ENCODE measurements at regions not wholly inside any gene's neighbourhood (a gene's known extent, or its start where the extent isn't known, plus 50 kb on each side); places are given as distances from the start of the nearest gene placed in this dataset.

DNA sequence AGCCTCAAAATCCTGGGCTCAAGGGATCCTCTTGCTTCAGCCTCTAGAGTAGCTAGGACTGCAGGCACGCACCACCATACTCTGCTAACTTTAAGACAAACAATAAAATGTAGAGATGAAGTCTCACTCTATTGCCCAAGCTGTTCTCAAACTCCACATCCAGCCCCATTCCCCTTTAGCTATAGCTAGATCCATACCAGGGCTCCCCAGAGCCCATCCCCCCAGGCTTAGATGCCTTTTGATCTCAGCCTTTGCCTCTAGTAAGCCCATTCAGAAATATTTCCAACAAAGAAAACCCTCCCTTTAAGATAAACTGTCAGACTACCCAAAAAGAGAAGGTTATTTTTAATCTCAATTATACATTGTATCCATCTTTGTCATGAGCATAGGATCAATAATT is 325.4 kb downstream of the CHRM3 start:
- Histone ChIP-seq H3K27ac (ENCODE audit: low read length) (no peak overlapping the region), H3K27me3 (ENCODE audit: low read depth, low read length) (no peaks in the 10 kb centered on the region), H4K20me1 (ENCODE audit: insufficient read depth, low read length) (no peaks in the 10 kb centered on the region), H3K4me2 (ENCODE audit: low read length) (no peak overlapping the region), H2AFZ (ENCODE audit: low read depth, low read length) (no peak overlapping the region), H3K9ac (ENCODE audit: low read length) (no peak overlapping the region), H3K79me2 (ENCODE audit: low read length) (no peaks in the 10 kb centered on the region), H3K4me1 (ENCODE audit: low read length) (no peaks in the 10 kb centered on the region), H3K9me3 (ENCODE audit: insufficient read depth, low read length) (no peaks in the 10 kb centered on the region), H3K4me3 (ENCODE audit: low read length) (no peak overlapping the region), H3K36me3 (replicated peaks; ENCODE audit: low read depth, low read length) (no peaks in the 10 kb centered on the region)
- TF ChIP-seq EZH2phosphoT487 (IDR thresholded peaks at IDR 0.05; ENCODE audit: low read depth) (no peak), CTCF (IDR thresholded peaks at IDR 0.05; ENCODE audit: low read depth, low read length) (no peak)

- Histone ChIP-seq H4K20me1 (ENCODE audit: insufficient read depth, low read length) (no peaks in the 10 kb centered on the region), H3K4me2 (ENCODE audit: low read length) (no peak overlapping the region), H3K36me3 (replicated peaks; ENCODE audit: low read depth, low read length) (no peaks in the 10 kb centered on the region), H3K4me1 (ENCODE audit: low read length) (no peaks in the 10 kb centered on the region), H3K27ac (ENCODE audit: low read length) (no peak overlapping the region), H3K27me3 (ENCODE audit: low read depth, low read length) (no peaks in the 10 kb centered on the region), H3K9ac (ENCODE audit: low read length) (no peak overlapping the region), H3K4me3 (ENCODE audit: low read length) (no peak overlapping the region), H2AFZ (ENCODE audit: low read depth, low read length) (no peak overlapping the region), H3K9me3 (ENCODE audit: insufficient read depth, low read length) (no peaks in the 10 kb centered on the region), H3K79me2 (ENCODE audit: low read length) (no peaks in the 10 kb centered on the region)
- TF ChIP-seq CTCF (IDR thresholded peaks at IDR 0.05; ENCODE audit: low read depth, low read length) (no peak), EZH2phosphoT487 (IDR thresholded peaks at IDR 0.05; ENCODE audit: low read depth) (no peak)
These were observed 330.9 kb downstream of the CHRM3 start for GRCh38 chr1:239717097-239717917.

- TF ChIP-seq CTCF (IDR thresholded peaks at IDR 0.05; ENCODE audit: low read depth, low read length) (no peak), EZH2phosphoT487 (IDR thresholded peaks at IDR 0.05; ENCODE audit: low read depth) (no peak)
- H3K27me3 ChIP-seq (ENCODE audit: low read depth, low read length), result no peaks in the 10 kb centered on the region
- no peaks in the 10 kb centered on the region for H4K20me1 ChIP-seq (ENCODE audit: insufficient read depth, low read length)
- no peak overlapping the region for H3K4me2 ChIP-seq (ENCODE audit: low read length)
- no peaks in the 10 kb centered on the region for H3K4me1 ChIP-seq (ENCODE audit: low read length)
- no peak overlapping the region for H3K4me3 ChIP-seq (ENCODE audit: low read length)
- no peaks in the 10 kb centered on the region for H3K9me3 ChIP-seq (ENCODE audit: insufficient read depth, low read length)
- H3K27ac ChIP-seq (ENCODE audit: low read length), result no peak overlapping the region
- no peak overlapping the region for H2AFZ ChIP-seq (ENCODE audit: low read depth, low read length)
- no peaks in the 10 kb centered on the region for H3K36me3 ChIP-seq (replicated peaks; ENCODE audit: low read depth, low read length)
- no peak overlapping the region for H3K9ac ChIP-seq (ENCODE audit: low read length)
- H3K79me2 ChIP-seq (ENCODE audit: low read length), result no peaks in the 10 kb centered on the region
These were observed 331.5 kb downstream of the CHRM3 start for GRCh38 chr1:239717918-239718184.

- H3K27ac ChIP-seq (ENCODE audit: low read length), result no peak overlapping the region
- TF ChIP-seq CTCF (IDR thresholded peaks at IDR 0.05; ENCODE audit: low read depth, low read length) (no peak), EZH2phosphoT487 (IDR thresholded peaks at IDR 0.05; ENCODE audit: low read depth) (no peak)
- no peaks in the 10 kb centered on the region for H3K4me1 ChIP-seq (ENCODE audit: low read length)
- no peak overlapping the region for H3K4me2 ChIP-seq (ENCODE audit: low read length)
- H2AFZ ChIP-seq (ENCODE audit: low read depth, low read length), result no peak overlapping the region
- H3K36me3 ChIP-seq (replicated peaks; ENCODE audit: low read depth, low read length), result no peaks in the 10 kb centered on the region
- H3K9me3 ChIP-seq (ENCODE audit: insufficient read depth, low read length), result no peaks in the 10 kb centered on the region
- no peaks in the 10 kb centered on the region for H3K79me2 ChIP-seq (ENCODE audit: low read length)
- no peak overlapping the region for H3K9ac ChIP-seq (ENCODE audit: low read length)
- H4K20me1 ChIP-seq (ENCODE audit: insufficient read depth, low read length), result no peaks in the 10 kb centered on the region
- H3K4me3 ChIP-seq (ENCODE audit: low read length), result no peak overlapping the region
- no peaks in the 10 kb centered on the region for H3K27me3 ChIP-seq (ENCODE audit: low read depth, low read length)
These were observed 332.2 kb downstream of the CHRM3 start for GRCh38 chr1:239718571-239718970.
